ENCODE measurements at regions not wholly inside any gene's neighbourhood (a gene's known extent, or its start where the extent isn't known, plus 50 kb on each side); places are given as distances from the start of the nearest gene placed in this dataset.

GRCh38 chr13:102930566-102930965 lies 84.7 kb downstream of the ERCC5 start:
- WGBS, result 40% methylated on average over 3 of the region's 3 CpGs
- Histone ChIP-seq H3K4me3 (no peak overlapping the region), H3K36me3 (no peaks in the 10 kb centered on the region), H3K9me3 (no peaks in the 10 kb centered on the region), H3K4me1 (peaks cover 4% of the 10 kb centered on the region), H3K27ac (no peak overlapping the region), H3K27me3 (no peaks in the 10 kb centered on the region)
- no peak for DNase-seq (ENCODE audit: low spot score in 2 of 2)
- TF ChIP-seq POLR2A (IDR thresholded peaks at IDR 0.05) (no peak), POLR2AphosphoS5 (IDR thresholded peaks at IDR 0.05) (no peak), EP300 (IDR thresholded peaks at IDR 0.05) (no peak), CTCF (IDR thresholded peaks at IDR 0.05) (no peak)

GRCh38 chr13:102928941-102929675 lies 83.3 kb downstream of the ERCC5 start:
- WGBS, result 70% methylated on average over 9 of the region's 9 CpGs
- TF ChIP-seq CTCF (IDR thresholded peaks at IDR 0.05) (no peak), EP300 (IDR thresholded peaks at IDR 0.05) (no peak), POLR2A (IDR thresholded peaks at IDR 0.05) (no peak), POLR2AphosphoS5 (IDR thresholded peaks at IDR 0.05) (no peak)

More at GRCh38 chr13:102928941-102929675, 83.3 kb downstream of the ERCC5 start:
- DNase-seq (ENCODE audit: low spot score in 2 of 2), result no peak
- Histone ChIP-seq H3K4me3 (no peak overlapping the region), H3K36me3 (no peaks in the 10 kb centered on the region), H3K27ac (no peak overlapping the region), H3K27me3 (no peaks in the 10 kb centered on the region), H3K9me3 (no peaks in the 10 kb centered on the region), H3K4me1 (peaks cover 4% of the 10 kb centered on the region)

All from suprapubic skin (tissue), 4 donors.